ENCODE measurements at regions not wholly inside any gene's neighbourhood (a gene's known extent, or its start where the extent isn't known, plus 50 kb on each side); places are given as distances from the start of the nearest gene placed in this dataset.

DNA sequence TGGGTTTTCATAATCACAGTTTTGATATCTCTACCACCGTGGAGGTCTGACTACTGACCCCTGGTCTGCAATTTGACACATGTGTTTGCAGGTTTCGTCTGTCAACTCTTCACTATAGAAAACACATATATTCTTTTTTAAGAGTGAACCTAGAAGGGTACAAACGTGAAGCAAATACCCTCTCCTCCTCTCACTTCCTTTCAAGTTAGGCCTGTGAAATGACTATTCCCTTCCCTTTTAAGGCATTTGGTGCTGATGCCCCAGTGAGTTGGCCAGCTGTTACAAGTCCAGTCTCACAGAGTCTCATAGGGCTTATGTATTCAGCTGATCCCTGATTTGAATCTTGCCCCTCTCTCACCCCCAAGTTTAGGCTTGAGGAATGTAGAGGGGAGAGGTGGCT lies 742.0 kb upstream of the IGFBP3 start:
- Histone ChIP-seq H3K36me3 (replicated peaks) (no peaks in the 10 kb centered on the region), H3K27ac (no peak overlapping the region)
- in situ Hi-C loops (cut with HindIII; ENCODE audit: low pct_ligation_motif_present, low sequenced_read_pairs): no loop called here

DNA sequence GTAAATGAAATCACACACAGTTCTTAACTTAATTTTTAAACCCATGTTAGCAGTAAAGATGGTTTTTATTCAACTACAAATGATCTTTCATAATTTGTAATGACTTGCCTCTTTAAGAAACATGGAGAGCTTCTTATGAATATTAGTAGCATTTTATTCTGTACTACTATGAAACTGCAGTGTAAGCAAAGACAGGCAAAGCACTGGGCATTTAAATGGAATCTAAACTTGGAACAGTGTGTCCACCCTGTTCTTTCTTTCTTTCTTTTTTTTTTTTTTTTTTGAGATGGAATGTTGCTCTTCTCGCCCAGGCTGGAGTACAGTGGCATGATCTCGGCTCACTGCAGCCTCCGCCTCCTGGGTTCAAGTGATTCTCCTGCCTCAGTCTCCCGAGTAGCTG lies 740.4 kb upstream of the IGFBP3 start:
- Histone ChIP-seq H3K27me3 (replicated peaks) (no peaks in the 10 kb centered on the region), H3K27ac (no peak overlapping the region), H3K4me3 (ENCODE audit: low read depth, low read length) (no peak overlapping the region), H3K36me3 (replicated peaks) (no peaks in the 10 kb centered on the region)
- DNase-seq: no peak
- TF ChIP-seq, protein P1, sequence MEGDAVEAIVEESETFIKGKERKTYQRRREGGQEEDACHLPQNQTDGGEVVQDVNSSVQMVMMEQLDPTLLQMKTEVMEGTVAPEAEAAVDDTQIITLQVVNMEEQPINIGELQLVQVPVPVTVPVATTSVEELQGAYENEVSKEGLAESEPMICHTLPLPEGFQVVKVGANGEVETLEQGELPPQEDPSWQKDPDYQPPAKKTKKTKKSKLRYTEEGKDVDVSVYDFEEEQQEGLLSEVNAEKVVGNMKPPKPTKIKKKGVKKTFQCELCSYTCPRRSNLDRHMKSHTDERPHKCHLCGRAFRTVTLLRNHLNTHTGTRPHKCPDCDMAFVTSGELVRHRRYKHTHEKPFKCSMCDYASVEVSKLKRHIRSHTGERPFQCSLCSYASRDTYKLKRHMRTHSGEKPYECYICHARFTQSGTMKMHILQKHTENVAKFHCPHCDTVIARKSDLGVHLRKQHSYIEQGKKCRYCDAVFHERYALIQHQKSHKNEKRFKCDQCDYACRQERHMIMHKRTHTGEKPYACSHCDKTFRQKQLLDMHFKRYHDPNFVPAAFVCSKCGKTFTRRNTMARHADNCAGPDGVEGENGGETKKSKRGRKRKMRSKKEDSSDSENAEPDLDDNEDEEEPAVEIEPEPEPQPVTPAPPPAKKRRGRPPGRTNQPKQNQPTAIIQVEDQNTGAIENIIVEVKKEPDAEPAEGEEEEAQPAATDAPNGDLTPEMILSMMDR (IDR thresholded peaks at IDR 0.05; ENCODE audit: low read depth, low read length, missing control alignments): no peak
- in situ Hi-C loops (cut with HindIII; ENCODE audit: low pct_ligation_motif_present, low sequenced_read_pairs): no loop called here

More for the DNA sequence above, 742.0 kb upstream of the IGFBP3 start:
- Histone ChIP-seq H3K4me3 (ENCODE audit: low read depth, low read length) (no peak overlapping the region), H3K27me3 (replicated peaks) (no peaks in the 10 kb centered on the region)
- no peak for DNase-seq
- TF ChIP-seq, protein P1 (IDR thresholded peaks at IDR 0.05; ENCODE audit: low read depth, low read length, missing control alignments): no peak

DNA sequence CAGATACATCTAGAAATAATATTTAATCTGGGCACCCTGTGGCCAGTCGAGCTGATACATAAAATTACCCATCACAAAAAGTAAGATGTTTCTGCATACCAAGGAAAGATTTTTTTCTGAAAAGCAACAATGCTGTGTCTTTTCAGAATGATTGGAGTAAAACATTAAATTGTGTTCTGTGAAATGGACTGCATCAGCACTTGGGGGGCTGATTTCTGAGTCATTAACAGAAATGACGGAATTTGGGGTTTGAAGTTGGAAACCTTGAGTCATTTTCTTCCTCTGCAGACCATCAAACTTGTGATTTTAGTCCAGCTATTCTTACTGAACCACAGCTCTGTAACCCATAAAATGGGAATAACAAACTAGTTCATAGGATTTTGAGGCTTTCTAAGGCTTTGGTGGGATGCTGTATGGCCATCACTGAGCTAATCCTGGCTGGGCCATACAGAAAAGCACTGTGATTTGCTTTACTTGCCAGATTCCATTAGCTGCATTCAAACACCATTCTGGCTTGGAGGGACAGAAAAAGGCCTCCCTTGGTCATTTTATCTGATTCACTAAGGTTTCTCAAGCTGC lies 739.4 kb upstream of the IGFBP3 start:
- DNase-seq: no peak
- Histone ChIP-seq H3K36me3 (replicated peaks) (no peaks in the 10 kb centered on the region), H3K27me3 (replicated peaks) (no peaks in the 10 kb centered on the region), H3K4me3 (ENCODE audit: low read depth, low read length) (no peak overlapping the region), H3K27ac (no peak overlapping the region)
- in situ Hi-C loops (cut with HindIII; ENCODE audit: low pct_ligation_motif_present, low sequenced_read_pairs): no loop called here
- TF ChIP-seq, protein P1 (IDR thresholded peaks at IDR 0.05; ENCODE audit: low read depth, low read length, missing control alignments): no peak

DNA sequence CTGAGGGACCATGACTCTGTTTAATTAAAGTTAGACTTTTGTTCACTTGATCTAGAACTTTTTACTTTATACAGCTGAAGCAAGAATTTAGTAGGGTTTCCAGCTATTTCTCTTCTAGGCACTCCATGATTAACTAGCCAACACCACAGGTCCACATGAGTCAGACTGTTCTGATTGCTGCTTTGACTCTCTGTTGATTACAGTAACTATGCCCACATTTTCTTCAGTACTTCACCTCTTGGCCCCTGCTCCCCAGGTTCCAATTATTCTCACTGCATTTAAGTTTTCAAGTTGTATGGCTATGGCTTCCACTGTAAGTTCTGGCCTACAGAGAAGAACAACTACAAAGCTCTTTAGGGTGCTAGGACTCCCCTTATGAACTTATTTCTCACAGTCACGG lies 737.2 kb upstream of the IGFBP3 start:
- Histone ChIP-seq H3K27ac (no peak overlapping the region), H3K36me3 (replicated peaks) (no peaks in the 10 kb centered on the region), H3K27me3 (replicated peaks) (no peaks in the 10 kb centered on the region), H3K4me3 (ENCODE audit: low read depth, low read length) (no peak overlapping the region)
- TF ChIP-seq, protein P1 (IDR thresholded peaks at IDR 0.05; ENCODE audit: low read depth, low read length, missing control alignments): no peak
- in situ Hi-C loops (cut with HindIII; ENCODE audit: low pct_ligation_motif_present, low sequenced_read_pairs): no loop called here
- DNase-seq: no peak

DNA sequence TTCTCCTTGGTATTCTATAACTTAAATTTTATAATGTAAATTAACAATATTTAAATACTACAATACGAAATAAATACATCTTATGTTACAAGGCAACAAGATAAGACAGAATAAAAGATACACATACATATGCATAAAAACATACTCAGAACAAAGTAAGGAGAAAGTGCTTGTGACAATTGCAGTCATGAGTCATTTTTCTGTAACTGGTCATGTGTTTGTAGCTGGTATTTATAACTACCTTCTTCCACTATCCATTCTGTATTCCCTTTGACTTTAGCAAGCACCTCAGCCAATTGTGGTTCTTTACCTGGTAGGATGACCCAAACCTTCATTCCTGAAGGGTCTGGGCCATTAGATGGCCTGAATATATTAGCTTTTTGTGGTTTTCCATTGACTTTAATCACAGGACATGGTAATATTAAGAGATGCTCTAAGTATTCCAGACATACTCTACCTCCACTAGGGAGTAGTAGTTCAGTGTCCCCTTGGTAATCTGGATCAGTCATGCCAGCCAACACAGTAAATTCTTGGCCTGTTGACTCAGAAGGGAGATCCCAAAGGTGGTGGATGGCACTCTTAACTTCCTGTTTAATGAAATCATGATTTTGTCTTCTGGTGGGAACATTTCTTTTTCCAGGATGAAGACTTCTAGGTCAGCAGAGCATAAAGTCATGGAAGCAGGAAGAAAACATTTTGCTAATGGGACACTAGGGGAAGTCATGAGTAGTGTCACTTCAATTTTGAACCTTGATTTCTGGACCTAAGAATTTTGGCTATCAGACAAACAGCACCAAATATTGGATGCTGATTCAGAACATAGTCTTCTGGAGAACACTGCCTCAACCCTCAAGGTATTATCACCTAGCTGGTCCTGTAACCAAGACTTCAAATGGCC lies 733.7 kb upstream of the IGFBP3 start:
- Histone ChIP-seq H3K4me3 (ENCODE audit: low read depth, low read length) (no peak overlapping the region), H3K27ac (no peak overlapping the region), H3K36me3 (replicated peaks) (no peaks in the 10 kb centered on the region), H3K27me3 (replicated peaks) (no peaks in the 10 kb centered on the region)
- DNase-seq: no peak
- TF ChIP-seq, protein P1 (IDR thresholded peaks at IDR 0.05; ENCODE audit: low read depth, low read length, missing control alignments): no peak
- in situ Hi-C loops (cut with HindIII; ENCODE audit: low pct_ligation_motif_present, low sequenced_read_pairs): no loop called here

All from brain microvascular endothelial cell (primary cell).